Gastrocnemius medialis (tissue), 4 donors: ENCODE measurements at regions not wholly inside any gene's neighbourhood (a gene's known extent, or its start where the extent isn't known, plus 50 kb on each side); places are given as distances from the start of the nearest gene placed in this dataset.

Experiments used
- ATAC-seq, 2 donors: fragments of 150-250 bp; one replicate each; pipeline ENCODE4 v1.9.1; 2016
- DNase-seq, 2 donors: peaks; one replicate each; pipeline ENCODE4 v3.0.0-alpha.2; 2019
- H3K27ac ChIP-seq, 4 donors: fragments of 200-600 bp; sonication (generic); 1 replicate in 1 of 4; 2 replicates in 3 of 4; pipeline ENCODE4 v1.5.1; 2016 to 2018; ENCODE audit warnings: mild to moderate bottlenecking in 2 of 4, moderate library complexity in 1 of 4
- H3K27me3 ChIP-seq, 3 donors: fragments of 200-600 bp; sonication (generic) in 2 of 3; 1 replicate in 1 of 3; 2 replicates in 2 of 3; pipeline versions ENCODE4 v1.5.1 to v1.6.0; 2016 to 2019; ENCODE audit warnings: mild to moderate bottlenecking in 1 of 3, moderate library complexity in 1 of 3
- H3K36me3 ChIP-seq, 2 donors: fragments of 200-600 bp; sonication (generic) in 1 of 2; one replicate each; pipeline ENCODE4 v1.5.1; 2017 to 2018
- H3K4me1 ChIP-seq, 2 donors: fragments of 200-600 bp; sonication (generic) in 1 of 2; one replicate each; pipeline ENCODE4 v1.5.1; 2016 to 2017; ENCODE audit warnings: mild to moderate bottlenecking in 2 of 2
- H3K4me3 ChIP-seq, 4 donors: fragments of 200-600 bp; sonication (generic) in 3 of 4; 1 replicate in 1 of 4; 2 replicates in 3 of 4; pipeline ENCODE4 v1.5.1; 2016 to 2019; ENCODE audit warnings: mild to moderate bottlenecking in 2 of 4
- H3K9me3 ChIP-seq, 3 donors: fragments of 200-600 bp; sonication (generic) in 2 of 3; 1 replicate in 1 of 3; 2 replicates in 2 of 3; pipeline ENCODE4 v1.5.1; 2016 to 2019
- POLR2A ChIP-seq, 2 donors: fragments of 450-650 bp; IDR thresholded peaks; one replicate each; pipeline ENCODE4 v1.6.1; 2017; ENCODE audit warnings: antibody characterized with exemption in 2 of 2, mild to moderate bottlenecking in 2 of 2, moderate library complexity in 2 of 2
- in situ Hi-C, 4 donors: fragments of 200-750 bp; cut with MboI; loops; one replicate each; pipeline versions ENCODE4 v1.15.0 to v1.8.0; 2017; ENCODE audit warnings: low sequenced_read_pairs in 4 of 4
- intact Hi-C: fragments of 100-400 bp; cut with DNase I; formaldehyde crosslinking; loops from one replicate; pipeline ENCODE4 v1.15.1; 2023; ENCODE audit warnings: low total_unique reads
- TF ChIP-seq, protein P1 (sequence below), 5 experiments: fragments of 450-650 bp in 3 of 5; fragments of 200-600 bp in 2 of 5; sonication (generic) in 2 of 5; IDR thresholded peaks in 4 of 5; conservative IDR thresholded peaks in 1 of 5; 1 replicate in 4 of 5; 2 replicates in 1 of 5; pipeline ENCODE4 v1.5.1; 2016 to 2019; ENCODE audit warnings: antibody characterized with exemption in 5 of 5, mild to moderate bottlenecking in 3 of 5, moderate library complexity in 3 of 5

DNA sequence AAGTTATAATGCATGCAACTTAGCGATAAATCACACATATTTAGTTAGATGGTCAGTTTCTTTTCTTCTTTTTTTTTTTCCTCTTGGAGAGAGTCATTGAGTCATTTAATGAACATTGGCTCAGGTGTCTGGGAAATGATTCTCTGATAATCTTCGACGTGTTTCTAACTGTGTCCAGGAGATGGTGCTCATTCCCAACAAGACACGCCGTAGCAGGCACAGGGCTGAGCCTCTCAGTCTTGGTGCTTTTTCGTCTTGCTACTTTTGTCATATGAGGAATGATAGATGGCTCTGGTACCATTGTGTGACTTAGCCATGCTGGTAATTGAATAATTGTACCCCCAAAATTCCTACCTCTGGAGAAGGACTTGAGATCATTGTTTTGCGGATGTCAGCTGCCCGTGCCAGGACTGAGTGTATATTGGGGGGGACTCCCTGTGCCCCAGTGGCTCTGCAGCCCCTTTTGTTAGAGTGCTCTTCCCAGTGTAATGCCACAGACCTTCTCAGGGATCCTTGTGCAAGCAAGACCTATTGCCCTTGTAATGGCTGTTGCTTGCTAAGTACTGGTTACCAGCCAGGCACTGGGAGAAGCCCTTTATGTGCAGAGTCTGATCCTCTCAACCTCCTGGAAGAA, 107.6 kb upstream of the CYRIA start:
- intact Hi-C loops: no loop called here
- H3K4me3 ChIP-seq: no peak overlapping the region
- no peak for TF ChIP-seq POLR2A (IDR thresholded peaks at IDR 0.05)
- TF ChIP-seq, protein P1, sequence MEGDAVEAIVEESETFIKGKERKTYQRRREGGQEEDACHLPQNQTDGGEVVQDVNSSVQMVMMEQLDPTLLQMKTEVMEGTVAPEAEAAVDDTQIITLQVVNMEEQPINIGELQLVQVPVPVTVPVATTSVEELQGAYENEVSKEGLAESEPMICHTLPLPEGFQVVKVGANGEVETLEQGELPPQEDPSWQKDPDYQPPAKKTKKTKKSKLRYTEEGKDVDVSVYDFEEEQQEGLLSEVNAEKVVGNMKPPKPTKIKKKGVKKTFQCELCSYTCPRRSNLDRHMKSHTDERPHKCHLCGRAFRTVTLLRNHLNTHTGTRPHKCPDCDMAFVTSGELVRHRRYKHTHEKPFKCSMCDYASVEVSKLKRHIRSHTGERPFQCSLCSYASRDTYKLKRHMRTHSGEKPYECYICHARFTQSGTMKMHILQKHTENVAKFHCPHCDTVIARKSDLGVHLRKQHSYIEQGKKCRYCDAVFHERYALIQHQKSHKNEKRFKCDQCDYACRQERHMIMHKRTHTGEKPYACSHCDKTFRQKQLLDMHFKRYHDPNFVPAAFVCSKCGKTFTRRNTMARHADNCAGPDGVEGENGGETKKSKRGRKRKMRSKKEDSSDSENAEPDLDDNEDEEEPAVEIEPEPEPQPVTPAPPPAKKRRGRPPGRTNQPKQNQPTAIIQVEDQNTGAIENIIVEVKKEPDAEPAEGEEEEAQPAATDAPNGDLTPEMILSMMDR (IDR thresholded peaks at IDR 0.05 in 4 of 5, conservative IDR thresholded peaks at IDR 0.05 in 1 of 5): peak in 2 of 5 experiments; percentile 24 to 29
- no peaks in the 10 kb centered on the region for H3K4me1 ChIP-seq
- no peaks in the 10 kb centered on the region for H3K36me3 ChIP-seq
- ATAC-seq: peak in 1 of 2 donors; percentile 50
- no peak for DNase-seq
- no peaks in the 10 kb centered on the region for H3K27me3 ChIP-seq
- no peak overlapping the region for H3K27ac ChIP-seq
- H3K9me3 ChIP-seq: no peaks in the 10 kb centered on the region
- in situ Hi-C loops: loop anchor here in 3 of 4 donors (10.0 to 25.0 kb wide), 4 partner anchors 532 to 1136 kb away; partner anchors contain the start of gene MYCN (in 3 of the 3)

- in situ Hi-C loops: loop anchor here in 3 of 4 donors (25.0 kb wide), 2 partner anchors 831 to 1131 kb away; partner anchors contain the start of gene MYCN (in 3 of the 3)
Observed at GRCh38 chr2:16767789-16768476, 102.3 kb upstream of the CYRIA start.

DNA sequence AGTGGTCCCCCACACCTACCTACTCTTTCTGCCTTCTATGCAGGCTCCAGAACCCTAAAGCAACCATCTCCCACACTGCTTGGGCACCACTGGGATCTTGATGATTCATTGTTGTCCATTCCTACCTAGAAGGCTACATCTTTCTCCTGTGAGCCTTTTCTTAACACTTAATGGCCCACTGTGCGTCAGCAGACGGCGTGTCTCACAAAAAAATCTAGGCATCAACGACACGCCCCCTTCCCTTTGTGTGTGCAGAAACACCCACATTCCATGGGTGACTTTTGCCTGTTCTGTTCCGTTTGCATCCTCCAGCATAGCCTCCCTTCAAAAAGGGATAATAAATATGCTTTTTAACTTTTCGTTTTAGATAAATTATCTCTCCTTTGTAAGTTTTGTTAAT, 99.7 kb upstream of the CYRIA start:
- H3K36me3 ChIP-seq: no peaks in the 10 kb centered on the region
- no peaks in the 10 kb centered on the region for H3K9me3 ChIP-seq
- no peak for TF ChIP-seq POLR2A (IDR thresholded peaks at IDR 0.05)
- TF ChIP-seq, protein P1 (IDR thresholded peaks at IDR 0.05 in 4 of 5, conservative IDR thresholded peaks at IDR 0.05 in 1 of 5): no peak
- in situ Hi-C loops (loop anchor here in 3 of 4 donors (25.0 kb wide), 2 partner anchors 828 to 1128 kb away; partner anchors contain the start of gene MYCN (in 3 of the 3)), intact Hi-C loops (no loop called here)
- ATAC-seq (no peak), DNase-seq (no peak)
- H3K27me3 ChIP-seq: no peaks in the 10 kb centered on the region
- no peak overlapping the region for H3K4me3 ChIP-seq
- no peak overlapping the region for H3K27ac ChIP-seq
- no peaks in the 10 kb centered on the region for H3K4me1 ChIP-seq

More at GRCh38 chr2:16767789-16768476, 102.3 kb upstream of the CYRIA start:
- intact Hi-C loops: no loop called here
- no peak for ATAC-seq
- DNase-seq: no peak
- TF ChIP-seq POLR2A (IDR thresholded peaks at IDR 0.05): no peak
- TF ChIP-seq, protein P1 (IDR thresholded peaks at IDR 0.05 in 4 of 5, conservative IDR thresholded peaks at IDR 0.05 in 1 of 5): no peak
- Histone ChIP-seq H3K27me3 (no peaks in the 10 kb centered on the region), H3K27ac (no peak overlapping the region), H3K9me3 (no peaks in the 10 kb centered on the region), H3K36me3 (no peaks in the 10 kb centered on the region), H3K4me3 (no peak overlapping the region), H3K4me1 (no peaks in the 10 kb centered on the region)

GRCh38 chr2:16764487-16764886, 98.9 kb upstream of the CYRIA start:
- Histone ChIP-seq H3K4me1 (no peaks in the 10 kb centered on the region), H3K9me3 (no peaks in the 10 kb centered on the region)
- in situ Hi-C loops: loop anchor here in 3 of 4 donors (25.0 kb wide), 2 partner anchors 827 to 1127 kb away; partner anchors contain the start of gene MYCN (in 3 of the 3)

More at GRCh38 chr2:16764487-16764886, 98.9 kb upstream of the CYRIA start:
- DNase-seq (no peak), ATAC-seq (no peak)
- H3K36me3 ChIP-seq: no peaks in the 10 kb centered on the region
- intact Hi-C loops: no loop called here
- no peak for TF ChIP-seq POLR2A (IDR thresholded peaks at IDR 0.05)
- TF ChIP-seq, protein P1 (IDR thresholded peaks at IDR 0.05 in 4 of 5, conservative IDR thresholded peaks at IDR 0.05 in 1 of 5): no peak
- no peak overlapping the region for H3K4me3 ChIP-seq
- H3K27ac ChIP-seq: no peak overlapping the region
- no peaks in the 10 kb centered on the region for H3K27me3 ChIP-seq
